Heart right ventricle (tissue), 16 donors: ENCODE measurements at regions not wholly inside any gene's neighbourhood (a gene's known extent, or its start where the extent isn't known, plus 50 kb on each side); places are given as distances from the start of the nearest gene placed in this dataset.

ENCODE experiments used
- ATAC-seq, 8 donors: fragments of 200-7000 bp; cut with Tn5 transposase; one replicate each; pipeline ENCODE4 v1.9.1; 2020; ENCODE audit warnings: mild to moderate bottlenecking in 8 of 8, moderate library complexity in 8 of 8, moderate number of reproducible peaks in 1 of 8
- DNase-seq, 2 donors: peaks; one replicate each; pipeline ENCODE4 v3.0.0-alpha.2; 2020
- H3K27ac ChIP-seq, 10 donors: fragments of 200-600 bp; sonication (generic) in 2 of 10; one replicate each; pipeline versions ENCODE4 v1.5.0 to v1.8.0; 2020 to 2022; ENCODE audit warnings: mild to moderate bottlenecking in 3 of 10
- H3K27me3 ChIP-seq, 7 donors: fragments of 200-600 bp; one replicate each; pipeline ENCODE4 v1.8.0; 2021 to 2022; ENCODE audit warnings: mild to moderate bottlenecking in 2 of 7
- H3K36me3 ChIP-seq, 9 donors: fragments of 200-600 bp; sonication (generic) in 1 of 9; one replicate each; pipeline versions ENCODE4 v1.5.0 to v1.8.0; 2020 to 2022; ENCODE audit warnings: mild to moderate bottlenecking in 2 of 9
- H3K4me1 ChIP-seq, 9 donors: fragments of 200-600 bp; sonication (generic) in 1 of 9; one replicate each; pipeline versions ENCODE4 v1.5.0 to v1.8.0; 2020 to 2022; ENCODE audit warnings: mild to moderate bottlenecking in 4 of 9
- H3K4me3 ChIP-seq, 10 donors: fragments of 200-600 bp; sonication (generic) in 2 of 10; one replicate each; pipeline versions ENCODE4 v1.5.0 to v1.8.0; 2020 to 2022; ENCODE audit warnings: mild to moderate bottlenecking in 7 of 10, moderate library complexity in 2 of 10
- H3K9me3 ChIP-seq, 11 donors: fragments of 200-600 bp in 10 of 11; sonication (generic) in 2 of 11; one replicate each; pipeline versions ENCODE4 v1.5.0 to v1.8.0; 2013 to 2022; ENCODE audit warnings: mild to moderate bottlenecking in 2 of 11, control low read depth in 1 of 11, moderate library complexity in 1 of 11
- WGBS, 2 donors: extraction: QIAGEN DNeasy Blood & Tissue Kit; methylation state at CpG; one replicate each; pipeline ENCODE4 v1.1.7; 2013; ENCODE audit warnings: inconsistent platforms in 1 of 2; 5-methylcytosine and 5-hydroxymethylcytosine counted together
- intact Hi-C, 10 donors: fragments of 100-400 bp; cut with DNase I; formaldehyde crosslinking; loops; one replicate each; pipeline versions ENCODE4 v1.11.1 to v1.14.2; 2022
- TF ChIP-seq, protein P1 (sequence below), 9 donors: fragments of 200-600 bp; sonication (generic) in 2 of 9; IDR thresholded peaks; one replicate each; pipeline versions ENCODE4 v1.5.0 to v1.8.0; 2021 to 2022; ENCODE audit warnings: antibody characterized with exemption in 9 of 9, mild to moderate bottlenecking in 5 of 9, moderate library complexity in 1 of 9
- donor health status: Arrhythmogenic right ventricular cardiomyopathy.
- donor health status: ischemic (EF 13 %, LVEDD 7.1; RV severe dilation, severe dysfunction).
- donor health status: healthy with polysubstance abuse.
- donor health status: DM: no; HTN: yes; CAD: no.
- donor health status: DM: no; HTN: no; CAD: no.
- donor health status: ischemic (EF 25% LVEDD 6.9; RV normal size, moderate dysfunction).
- donor health status: ischemic (EF 25% LVEDD 5.7; RV mildly dilated, moderate dysfunction).
- donor health status: healthy.
- donor health status: DM: yes; HTN: yes; CAD: no.
- donor health status: Ischemic cardiomyopathy.
- donor health status: ischemic (EF 35%, LVEDD 5.7; RV mildly dilated, moderate dysfunction).
- donor health status: nonischemic (EF 11% LVEDD 7.7; RV severe dilation, severe dysfunction).
- donor health status: DM: yes; HTN: yes; CAD: no.
- donor health status: PGD.
- donor health status: ischemic (EF 29% LVEDD 5.4; RV normal size, mild dysfunction).
- donor health status: nonischemic (EF 23%, LVEDD 6.1; RV moderate dilation, normal function).

DNA sequence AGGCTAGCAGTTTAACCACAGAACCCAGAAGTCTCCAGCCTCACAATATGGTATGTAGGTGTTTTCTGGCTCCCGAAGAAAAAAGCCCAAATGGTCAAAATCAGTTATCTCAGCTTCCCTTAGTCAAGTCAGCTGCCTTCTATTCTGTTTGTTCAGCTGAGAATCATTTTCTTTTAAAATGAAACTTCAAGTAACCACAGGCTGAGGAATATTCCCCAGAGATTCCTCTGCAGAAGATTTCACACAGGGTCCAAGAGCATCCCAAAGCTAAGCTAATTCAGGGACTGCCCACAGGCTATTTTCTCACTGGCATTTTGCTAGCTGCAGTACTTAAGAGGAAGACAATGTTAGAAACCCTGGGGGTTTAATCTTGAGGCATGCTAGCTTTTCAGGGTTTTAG is 977.0 kb upstream of the CHORDC1 start:
- peaks cover 0 to 4% (median 0%) of the 10 kb centered on the region in 11 donors for H3K9me3 ChIP-seq
- intact Hi-C loops, result no loop called here
- ATAC-seq, result peak in 2 of 8 donors; percentile 37 to 61
- no peak for DNase-seq
- no peaks in the 10 kb centered on the region for H3K27me3 ChIP-seq
- H3K36me3 ChIP-seq, result no peaks in the 10 kb centered on the region
- 48 to 60% methylated on average over 1 of the region's 1 CpG for WGBS, 2 donors
- no peak overlapping the region for H3K4me3 ChIP-seq
- TF ChIP-seq, protein P1, sequence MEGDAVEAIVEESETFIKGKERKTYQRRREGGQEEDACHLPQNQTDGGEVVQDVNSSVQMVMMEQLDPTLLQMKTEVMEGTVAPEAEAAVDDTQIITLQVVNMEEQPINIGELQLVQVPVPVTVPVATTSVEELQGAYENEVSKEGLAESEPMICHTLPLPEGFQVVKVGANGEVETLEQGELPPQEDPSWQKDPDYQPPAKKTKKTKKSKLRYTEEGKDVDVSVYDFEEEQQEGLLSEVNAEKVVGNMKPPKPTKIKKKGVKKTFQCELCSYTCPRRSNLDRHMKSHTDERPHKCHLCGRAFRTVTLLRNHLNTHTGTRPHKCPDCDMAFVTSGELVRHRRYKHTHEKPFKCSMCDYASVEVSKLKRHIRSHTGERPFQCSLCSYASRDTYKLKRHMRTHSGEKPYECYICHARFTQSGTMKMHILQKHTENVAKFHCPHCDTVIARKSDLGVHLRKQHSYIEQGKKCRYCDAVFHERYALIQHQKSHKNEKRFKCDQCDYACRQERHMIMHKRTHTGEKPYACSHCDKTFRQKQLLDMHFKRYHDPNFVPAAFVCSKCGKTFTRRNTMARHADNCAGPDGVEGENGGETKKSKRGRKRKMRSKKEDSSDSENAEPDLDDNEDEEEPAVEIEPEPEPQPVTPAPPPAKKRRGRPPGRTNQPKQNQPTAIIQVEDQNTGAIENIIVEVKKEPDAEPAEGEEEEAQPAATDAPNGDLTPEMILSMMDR (IDR thresholded peaks at IDR 0.05), result no peak
- H3K27ac ChIP-seq, result no peak overlapping the region
- no peaks in the 10 kb centered on the region for H3K4me1 ChIP-seq

DNA sequence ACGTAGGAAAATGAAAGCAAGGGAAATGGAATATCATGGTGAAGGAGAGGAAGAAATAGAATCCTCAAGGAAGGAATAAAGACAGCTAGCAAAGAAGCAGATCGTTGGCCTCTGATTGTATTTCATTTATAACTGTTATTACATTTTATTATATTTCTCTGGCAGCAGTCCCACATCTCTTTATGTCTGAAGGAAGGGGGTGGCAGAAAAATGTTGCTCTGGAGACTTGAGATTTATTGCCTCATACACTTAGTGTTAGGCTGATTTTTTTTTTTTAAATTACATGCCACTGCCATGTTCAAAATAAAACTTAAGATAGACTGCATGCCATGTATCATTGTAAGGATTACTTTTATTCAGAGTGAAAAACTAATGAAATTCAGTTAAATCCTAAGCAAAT is 971.7 kb upstream of the CHORDC1 start:
- H3K4me1 ChIP-seq, result no peaks in the 10 kb centered on the region
- intact Hi-C loops, result no loop called here
- H3K36me3 ChIP-seq, result no peaks in the 10 kb centered on the region
- TF ChIP-seq, protein P1 (IDR thresholded peaks at IDR 0.05), result no peak
- DNase-seq, result no peak
- no peaks in the 10 kb centered on the region for H3K27me3 ChIP-seq
- H3K9me3 ChIP-seq, result peaks cover 0 to 4% (median 0%) of the 10 kb centered on the region in 11 donors
- ATAC-seq, result no peak
- 54 to 60% methylated on average over 2 of the region's 2 CpGs for WGBS, 2 donors
- no peak overlapping the region for H3K4me3 ChIP-seq
- H3K27ac ChIP-seq, result no peak overlapping the region

DNA sequence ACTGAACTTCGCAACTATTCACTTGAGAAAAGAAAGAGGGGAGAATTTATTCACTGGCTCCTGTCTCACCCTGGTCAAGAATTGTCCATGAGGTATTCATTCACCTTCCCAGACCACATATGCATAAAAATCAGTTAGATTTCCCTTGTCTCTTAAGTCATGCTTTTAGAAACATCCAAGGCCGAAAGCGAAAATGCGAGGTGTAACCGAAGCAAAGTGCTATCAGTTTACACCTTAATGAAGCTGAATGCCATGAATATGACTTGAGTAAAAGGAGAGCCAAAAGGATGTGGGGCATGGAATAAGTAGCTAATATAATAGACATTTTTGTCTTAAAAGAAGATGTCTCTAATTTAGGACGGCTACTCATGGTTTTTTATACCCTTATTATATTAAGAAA is 965.6 kb upstream of the CHORDC1 start:
- no peak overlapping the region for H3K4me3 ChIP-seq
- TF ChIP-seq, protein P1 (IDR thresholded peaks at IDR 0.05), result no peak
- 88 to 96% methylated on average over 6 of the region's 6 CpGs for WGBS, 2 donors
- no peaks in the 10 kb centered on the region for H3K9me3 ChIP-seq
- DNase-seq (no peak), ATAC-seq (no peak)
- H3K27me3 ChIP-seq, result no peaks in the 10 kb centered on the region
- H3K36me3 ChIP-seq, result no peaks in the 10 kb centered on the region
- no peak overlapping the region for H3K27ac ChIP-seq
- intact Hi-C loops, result no loop called here
- no peaks in the 10 kb centered on the region for H3K4me1 ChIP-seq

- H3K4me3 ChIP-seq, result no peak overlapping the region
- DNase-seq, result no peak
- intact Hi-C loops, result no loop called here
- peaks cover 0 to 9% (median 0%) of the 10 kb centered on the region in 11 donors for H3K9me3 ChIP-seq
- TF ChIP-seq, protein P1 (IDR thresholded peaks at IDR 0.05), result no peak
- no peak overlapping the region for H3K27ac ChIP-seq
- H3K27me3 ChIP-seq, result no peaks in the 10 kb centered on the region
- H3K36me3 ChIP-seq, result no peaks in the 10 kb centered on the region
- no peaks in the 10 kb centered on the region for H3K4me1 ChIP-seq
- no peak for ATAC-seq
- WGBS, 2 donors, result 66 to 82% methylated on average over 2 of the region's 2 CpGs
These were observed 964.5 kb upstream of the CHORDC1 start for GRCh38 chr11:91187314-91187713.
